Uterus (tissue), 3 donors: ENCODE measurements at regions not wholly inside any gene's neighbourhood (a gene's known extent, or its start where the extent isn't known, plus 50 kb on each side); places are given as distances from the start of the nearest gene placed in this dataset.

Experiments
- DNase-seq, 2 donors: peaks; one replicate each; pipeline ENCODE4 v3.0.0-alpha.2; 2019 to 2020
- H3K27ac ChIP-seq, 2 donors: fragments of 200-600 bp; sonication (generic); 1 replicate in 1 of 2; 2 replicates in 1 of 2; pipeline ENCODE4 v1.5.1; 2016 to 2018
- H3K27me3 ChIP-seq, 2 donors: fragments of 200-600 bp; sonication (generic); one replicate each; pipeline ENCODE4 v1.5.1; 2018 to 2019; ENCODE audit warnings: control low read depth in 1 of 2
- H3K36me3 ChIP-seq, 2 donors: fragments of 200-600 bp; sonication (generic); one replicate each; pipeline ENCODE4 v1.5.1; 2019; ENCODE audit warnings: control low read depth in 1 of 2
- H3K4me1 ChIP-seq, 2 donors: fragments of 200-600 bp; sonication (generic); one replicate each; pipeline ENCODE4 v1.5.1; 2018 to 2019; ENCODE audit warnings: control low read depth in 1 of 2
- H3K4me3 ChIP-seq, 2 donors: fragments of 200-600 bp; sonication (generic); 1 replicate in 1 of 2; 2 replicates in 1 of 2; pipeline ENCODE4 v1.5.1; 2018 to 2019; ENCODE audit warnings: mild to moderate bottlenecking in 1 of 2
- H3K9me3 ChIP-seq, 2 donors: fragments of 200-600 bp; sonication (generic); one replicate each; pipeline ENCODE4 v1.5.1; 2019; ENCODE audit warnings: control low read depth in 1 of 2
- CTCF ChIP-seq, 4 experiments: fragments of 200-600 bp in 2 of 4; fragments of 450-650 bp in 2 of 4; sonication (generic) in 2 of 4; IDR thresholded peaks; one replicate each; pipeline ENCODE4 v1.5.1; 2016 to 2019; ENCODE audit warnings: antibody characterized with exemption in 4 of 4, mild to moderate bottlenecking in 2 of 4, moderate library complexity in 1 of 4
- POLR2A ChIP-seq, 2 donors: fragments of 450-650 bp; IDR thresholded peaks; one replicate each; pipeline ENCODE4 v1.6.1; 2016; ENCODE audit warnings: antibody characterized with exemption in 2 of 2, mild to moderate bottlenecking in 1 of 2, moderate library complexity in 1 of 2
- intact Hi-C: fragments of 100-400 bp; cut with DNase I; formaldehyde crosslinking; loops from one replicate; pipeline ENCODE4 v1.15.1; 2023; ENCODE audit warnings: low total_unique reads
- donor health status: DM: yes; HTN: yes; CAD: no.

- Histone ChIP-seq H3K4me3 (no peak overlapping the region), H3K27me3 (no peaks in the 10 kb centered on the region), H3K9me3 (no peaks in the 10 kb centered on the region), H3K4me1 (no peaks in the 10 kb centered on the region), H3K36me3 (no peaks in the 10 kb centered on the region), H3K27ac (no peak overlapping the region)
- intact Hi-C loops = no loop called here
- TF ChIP-seq CTCF (IDR thresholded peaks at IDR 0.05) (no peak), POLR2A (IDR thresholded peaks at IDR 0.05) (no peak)
- DNase-seq = no peak
Measured at GRCh38 chr7:15085366-15085765, 182.8 kb upstream of the DGKB start.

- no peak overlapping the region for H3K4me3 ChIP-seq
- H3K4me1 ChIP-seq = no peaks in the 10 kb centered on the region
- TF ChIP-seq POLR2A (IDR thresholded peaks at IDR 0.05) = no peak
- no peak for TF ChIP-seq CTCF (IDR thresholded peaks at IDR 0.05)
- no peak for DNase-seq
- no peak overlapping the region for H3K27ac ChIP-seq
- H3K9me3 ChIP-seq = no peaks in the 10 kb centered on the region
- H3K27me3 ChIP-seq = no peaks in the 10 kb centered on the region
- no peaks in the 10 kb centered on the region for H3K36me3 ChIP-seq
- intact Hi-C loops = no loop called here
Measured at GRCh38 chr7:15084368-15084767, 181.8 kb upstream of the DGKB start.

GRCh38 chr7:15081891-15082290 is 179.3 kb upstream of the DGKB start:
- TF ChIP-seq CTCF (IDR thresholded peaks at IDR 0.05) (no peak), POLR2A (IDR thresholded peaks at IDR 0.05) (no peak)
- Histone ChIP-seq H3K27me3 (no peaks in the 10 kb centered on the region), H3K36me3 (no peaks in the 10 kb centered on the region), H3K4me3 (no peak overlapping the region), H3K4me1 (no peaks in the 10 kb centered on the region), H3K27ac (no peak overlapping the region), H3K9me3 (no peaks in the 10 kb centered on the region)
- intact Hi-C loops = no loop called here
- no peak for DNase-seq

GRCh38 chr7:15073301-15073700 is 170.8 kb upstream of the DGKB start:
- H3K36me3 ChIP-seq = no peaks in the 10 kb centered on the region
- intact Hi-C loops = no loop called here
- no peak overlapping the region for H3K27ac ChIP-seq
- no peaks in the 10 kb centered on the region for H3K9me3 ChIP-seq
- DNase-seq = no peak
- no peaks in the 10 kb centered on the region for H3K27me3 ChIP-seq
- no peak overlapping the region for H3K4me3 ChIP-seq
- no peaks in the 10 kb centered on the region for H3K4me1 ChIP-seq
- no peak for TF ChIP-seq CTCF (IDR thresholded peaks at IDR 0.05)
- TF ChIP-seq POLR2A (IDR thresholded peaks at IDR 0.05) = no peak

- no peak for DNase-seq
- no peaks in the 10 kb centered on the region for H3K36me3 ChIP-seq
- intact Hi-C loops = no loop called here
Measured at GRCh38 chr7:15068324-15068723, 165.8 kb upstream of the DGKB start.

More at GRCh38 chr7:15068324-15068723, 165.8 kb upstream of the DGKB start:
- Histone ChIP-seq H3K27me3 (no peaks in the 10 kb centered on the region), H3K27ac (no peak overlapping the region), H3K9me3 (no peaks in the 10 kb centered on the region), H3K4me1 (no peaks in the 10 kb centered on the region), H3K4me3 (no peak overlapping the region)
- no peak for TF ChIP-seq POLR2A (IDR thresholded peaks at IDR 0.05)
- TF ChIP-seq CTCF (IDR thresholded peaks at IDR 0.05) = no peak
